ENCODE measurements at regions not wholly inside any gene's neighbourhood (a gene's known extent, or its start where the extent isn't known, plus 50 kb on each side); places are given as distances from the start of the nearest gene placed in this dataset.

GRCh38 chr1:209051570-209051969, 531.9 kb upstream of the CAMK1G start:
- DNase-seq = no peak

DNA sequence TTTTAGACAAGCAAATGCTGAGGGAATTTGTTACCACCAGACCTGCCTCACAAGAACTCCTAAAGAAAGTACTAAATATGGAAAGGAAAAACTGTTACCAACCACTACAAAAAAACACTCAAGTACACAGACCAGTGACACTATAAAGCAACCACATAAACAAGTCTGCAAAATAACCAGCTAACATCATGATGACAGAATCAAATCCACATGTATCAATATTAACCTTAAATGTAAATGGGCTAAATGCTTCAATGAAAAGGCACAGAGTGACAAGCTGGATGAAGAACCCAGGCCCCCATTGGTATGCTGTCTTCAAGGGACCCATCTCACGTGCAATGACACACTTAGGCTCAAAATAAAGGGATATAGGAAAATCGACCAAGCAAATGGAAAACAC, 529.9 kb upstream of the CAMK1G start:
- DNase-seq = no peak

GRCh38 chr1:209057083-209057482, 526.4 kb upstream of the CAMK1G start:
- DNase-seq = no peak

GRCh38 chr1:209057901-209058300, 525.6 kb upstream of the CAMK1G start:
- DNase-seq = no peak

DNA sequence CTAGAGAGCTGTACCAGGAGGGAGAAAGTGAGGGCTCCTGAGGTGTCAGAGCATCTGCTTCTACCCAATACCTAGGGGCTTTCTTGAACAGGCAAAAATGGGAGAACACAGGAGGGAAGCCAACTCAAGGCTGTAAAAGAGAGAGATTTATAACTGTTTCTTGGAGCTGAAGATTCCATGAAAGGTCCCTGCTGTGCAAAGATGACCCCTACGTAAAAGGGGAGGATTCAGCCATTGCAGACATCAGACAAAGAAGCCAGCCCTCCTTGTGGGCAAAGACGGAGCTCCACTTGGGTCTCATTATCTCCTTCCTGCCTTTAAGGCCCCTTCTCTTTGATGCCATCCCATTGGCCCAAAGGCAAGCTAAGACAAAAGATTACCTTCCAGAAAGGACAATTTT, 524.1 kb upstream of the CAMK1G start:
- no peak for DNase-seq

GRCh38 chr1:209059981-209060380, 523.5 kb upstream of the CAMK1G start:
- DNase-seq = no peak

DNA sequence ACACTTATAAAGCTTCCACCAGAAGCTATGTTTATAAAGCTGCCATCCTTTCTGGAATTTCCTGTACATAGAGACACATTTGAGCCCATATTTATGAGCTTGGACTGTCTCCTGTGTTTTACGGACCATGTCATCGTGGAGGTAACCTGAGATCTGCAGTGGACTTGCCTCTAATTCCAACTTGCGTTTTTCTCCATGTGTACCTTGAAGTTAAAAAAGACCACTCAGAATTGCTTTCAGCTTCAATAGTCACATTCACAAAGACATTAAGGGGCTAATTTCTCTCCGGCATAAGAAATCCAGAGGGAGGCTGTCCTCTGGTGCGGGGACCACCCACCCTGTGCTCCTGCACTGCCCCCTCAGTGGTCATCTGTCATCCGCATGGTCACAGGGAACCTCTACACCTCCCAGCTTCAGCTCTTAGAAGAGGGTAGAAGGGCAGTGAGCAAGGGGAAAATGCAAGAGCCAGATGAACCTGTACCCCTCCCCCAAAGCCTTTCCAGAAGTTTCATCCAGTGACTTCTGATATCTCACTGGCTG, 521.4 kb upstream of the CAMK1G start:
- DNase-seq = no peak

DNA sequence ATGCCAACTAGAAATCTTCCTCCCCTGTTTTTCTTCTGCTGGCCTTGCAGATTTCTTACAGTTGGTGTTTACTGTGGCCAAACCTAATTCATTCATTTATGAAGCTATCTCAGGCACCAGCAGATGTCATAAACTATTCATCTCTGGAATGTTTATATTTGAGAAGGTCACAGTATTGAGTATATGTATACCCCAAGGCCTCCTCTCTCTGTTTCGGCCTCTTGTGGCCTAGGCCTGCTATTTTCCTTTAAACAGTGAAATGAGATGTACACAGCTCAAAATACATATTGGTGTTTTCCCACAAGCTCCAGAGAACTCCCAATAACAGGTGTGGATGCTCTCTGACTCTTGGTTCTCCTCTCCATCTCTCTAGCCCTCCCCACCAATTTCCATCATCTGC, 520.7 kb upstream of the CAMK1G start:
- no peak for DNase-seq

DNA sequence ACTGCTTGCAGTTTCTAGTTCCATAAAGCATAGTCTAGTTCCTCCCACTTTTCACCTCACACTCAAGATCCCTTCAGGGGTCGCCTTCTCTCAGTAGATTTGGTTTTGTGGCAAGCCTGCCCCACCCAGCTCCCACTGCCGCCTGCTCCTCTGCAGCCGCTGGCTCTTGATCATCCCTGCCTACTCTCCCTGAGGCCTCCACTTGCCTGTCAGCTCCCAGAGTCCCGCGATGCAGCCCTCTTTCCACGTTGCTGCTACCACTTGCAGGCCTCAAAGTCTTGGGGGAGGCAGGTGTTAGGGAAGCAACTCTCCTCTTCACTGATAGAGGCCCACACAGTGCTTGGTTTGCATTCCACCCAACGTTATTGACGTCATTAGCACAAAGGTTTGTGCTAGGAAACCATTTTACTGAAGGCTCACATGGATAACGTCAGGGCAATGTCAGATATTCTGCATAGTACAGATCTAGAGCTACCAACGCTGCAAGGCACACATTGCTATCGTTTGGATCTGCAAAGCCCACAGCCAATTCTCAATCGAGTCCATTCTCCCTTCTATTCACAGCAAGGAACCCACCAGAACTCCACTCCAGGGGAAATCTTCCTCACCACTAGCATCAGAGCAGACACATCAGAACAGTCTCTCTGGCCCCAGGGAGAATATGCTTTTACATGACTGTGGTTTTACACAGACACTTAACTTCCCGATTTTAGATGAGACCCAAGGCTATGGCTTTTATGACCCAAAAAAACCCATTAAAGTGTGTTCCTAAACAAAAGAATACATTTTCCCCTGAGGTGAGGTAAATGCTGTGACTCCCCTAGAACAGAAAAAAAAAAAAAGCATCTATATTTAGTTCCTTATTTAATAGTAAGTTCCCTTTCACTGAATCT, 519.5 kb upstream of the CAMK1G start:
- no peak for DNase-seq

DNA sequence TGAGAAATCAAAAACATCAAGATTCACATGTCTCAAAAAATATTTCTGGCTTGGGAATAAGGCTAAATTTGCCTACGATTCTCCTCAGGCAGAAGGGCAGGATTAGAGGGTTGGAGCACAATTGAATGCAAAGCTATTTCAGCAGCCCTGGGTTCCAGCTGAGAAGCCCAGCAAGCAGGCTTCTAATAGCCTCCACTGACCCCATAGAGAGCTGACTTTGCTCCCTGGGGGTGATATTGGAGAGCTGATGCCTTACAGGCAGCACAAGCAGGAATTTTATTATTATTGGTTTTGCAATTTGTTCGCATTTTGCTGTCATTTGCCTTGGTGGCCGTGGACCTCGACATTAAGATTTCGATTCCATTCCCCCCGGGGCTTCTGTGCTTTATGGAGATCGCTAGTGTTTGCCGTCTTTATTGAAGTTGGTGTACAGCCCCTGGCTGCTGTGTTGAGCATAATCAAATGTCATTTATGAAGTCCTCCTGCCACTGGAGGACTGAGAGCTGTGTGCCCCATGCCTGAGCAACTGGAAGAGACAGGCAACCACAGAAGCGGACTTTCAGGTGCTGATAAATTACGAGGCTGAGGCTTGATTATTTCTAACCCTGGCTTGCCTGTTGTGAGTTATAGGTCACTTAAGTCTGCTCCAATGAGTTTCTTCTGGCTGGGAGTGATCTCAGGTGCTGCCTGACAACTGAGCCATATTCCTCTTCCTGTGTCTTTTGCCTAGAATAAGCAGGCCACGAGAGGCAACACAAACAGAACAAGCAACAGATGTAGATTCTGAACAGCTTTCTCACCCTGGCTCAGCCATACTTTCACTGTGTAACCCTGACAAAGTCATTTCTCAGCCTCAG, 518.4 kb upstream of the CAMK1G start:
- no peak for DNase-seq

DNA sequence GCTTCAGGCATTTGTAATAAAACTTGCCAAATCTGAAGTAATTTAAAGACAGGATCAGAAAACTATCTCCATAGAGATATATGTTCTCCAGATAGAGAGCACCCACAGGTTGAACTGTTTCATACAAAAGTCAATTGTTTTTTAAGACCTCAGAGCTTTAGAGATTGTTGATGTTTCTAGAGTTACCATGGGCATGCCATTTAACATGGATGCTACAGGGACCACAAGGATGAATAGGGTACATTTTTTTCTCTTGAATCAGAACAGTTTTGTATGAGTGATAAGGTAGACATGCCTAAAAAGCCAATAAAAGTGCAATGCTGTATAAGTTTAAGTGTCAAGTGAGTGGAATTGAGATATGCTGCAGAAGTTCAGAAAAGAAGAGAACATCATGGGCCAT, 511.0 kb upstream of the CAMK1G start:
- no peak for DNase-seq

GRCh38 chr1:209073879-209074278, 509.6 kb upstream of the CAMK1G start:
- DNase-seq = no peak

GRCh38 chr1:209074575-209075250, 508.8 kb upstream of the CAMK1G start:
- no peak for DNase-seq

DNA sequence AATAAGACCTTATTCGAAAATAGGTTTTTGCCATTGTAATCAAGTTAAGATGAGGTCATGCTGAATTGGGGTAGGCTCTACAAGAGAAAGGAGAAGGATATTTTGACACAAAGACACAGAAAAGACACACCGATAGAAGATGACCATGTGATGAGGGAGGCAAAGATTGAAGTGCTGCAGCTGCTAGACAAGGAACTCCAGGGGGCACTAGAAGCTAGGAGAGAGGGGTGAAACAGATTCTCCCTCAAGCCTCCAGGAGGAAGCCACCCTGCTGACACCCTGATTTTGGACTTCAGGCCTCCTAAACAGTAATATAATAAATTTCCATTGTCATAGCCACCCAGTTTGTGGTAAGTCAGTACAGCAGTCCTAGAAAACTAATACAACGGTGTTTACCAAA, 506.8 kb upstream of the CAMK1G start:
- no peak for DNase-seq

GRCh38 chr1:209080170-209080781, 503.2 kb upstream of the CAMK1G start:
- DNase-seq = no peak

DNA sequence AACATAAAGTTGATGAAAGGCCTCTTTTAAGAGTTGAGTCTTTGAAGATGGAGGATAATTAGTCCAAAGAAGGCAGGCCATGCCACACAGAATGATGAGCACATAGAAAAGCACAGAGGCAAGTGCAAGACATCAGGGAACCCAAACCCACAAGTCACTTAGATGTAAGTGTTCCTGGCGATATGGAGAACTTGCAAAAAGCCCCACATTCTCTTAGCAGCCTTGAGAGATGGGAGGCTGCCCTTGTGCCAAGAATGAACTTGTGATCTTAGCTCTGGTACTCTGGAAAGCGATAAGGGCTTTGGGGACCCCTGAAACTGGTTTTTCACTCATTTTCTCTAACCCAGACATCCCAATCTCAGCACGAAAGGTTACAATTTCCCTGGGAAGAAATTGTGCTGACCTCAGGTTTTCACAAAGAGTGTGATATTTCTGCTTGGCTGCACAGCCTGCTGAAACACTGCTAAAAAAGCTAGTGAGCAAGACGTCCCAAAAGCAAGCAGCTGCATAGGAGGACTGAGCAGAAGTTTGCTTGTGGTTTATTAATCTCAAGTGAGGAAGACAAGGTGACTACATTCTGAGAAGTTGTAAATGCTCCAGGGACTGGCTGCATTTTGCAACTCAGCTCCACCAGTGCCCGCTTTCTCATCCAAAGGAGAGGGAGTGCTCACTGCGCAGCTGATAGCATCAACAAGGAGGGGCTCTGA, 496.9 kb upstream of the CAMK1G start:
- DNase-seq = no peak

DNA sequence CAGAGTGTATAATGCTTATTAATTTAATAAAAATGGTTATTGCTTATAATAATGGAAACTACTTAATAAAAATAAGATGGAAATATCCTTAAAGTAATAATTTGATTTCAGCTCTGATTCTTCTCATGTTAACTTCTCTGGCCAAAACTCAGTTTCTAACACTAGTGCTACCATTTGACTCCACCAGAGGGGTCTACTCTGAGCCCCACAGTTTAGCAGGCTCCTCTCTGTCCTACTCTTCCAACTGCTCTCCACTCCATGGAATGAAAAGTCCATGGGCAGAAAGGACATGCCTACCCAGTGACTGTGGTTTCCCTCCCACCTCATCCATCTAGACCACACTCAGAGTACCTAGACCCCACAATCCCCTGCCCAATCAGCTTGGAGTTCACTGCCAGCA, 489.1 kb upstream of the CAMK1G start:
- DNase-seq = no peak

DNA sequence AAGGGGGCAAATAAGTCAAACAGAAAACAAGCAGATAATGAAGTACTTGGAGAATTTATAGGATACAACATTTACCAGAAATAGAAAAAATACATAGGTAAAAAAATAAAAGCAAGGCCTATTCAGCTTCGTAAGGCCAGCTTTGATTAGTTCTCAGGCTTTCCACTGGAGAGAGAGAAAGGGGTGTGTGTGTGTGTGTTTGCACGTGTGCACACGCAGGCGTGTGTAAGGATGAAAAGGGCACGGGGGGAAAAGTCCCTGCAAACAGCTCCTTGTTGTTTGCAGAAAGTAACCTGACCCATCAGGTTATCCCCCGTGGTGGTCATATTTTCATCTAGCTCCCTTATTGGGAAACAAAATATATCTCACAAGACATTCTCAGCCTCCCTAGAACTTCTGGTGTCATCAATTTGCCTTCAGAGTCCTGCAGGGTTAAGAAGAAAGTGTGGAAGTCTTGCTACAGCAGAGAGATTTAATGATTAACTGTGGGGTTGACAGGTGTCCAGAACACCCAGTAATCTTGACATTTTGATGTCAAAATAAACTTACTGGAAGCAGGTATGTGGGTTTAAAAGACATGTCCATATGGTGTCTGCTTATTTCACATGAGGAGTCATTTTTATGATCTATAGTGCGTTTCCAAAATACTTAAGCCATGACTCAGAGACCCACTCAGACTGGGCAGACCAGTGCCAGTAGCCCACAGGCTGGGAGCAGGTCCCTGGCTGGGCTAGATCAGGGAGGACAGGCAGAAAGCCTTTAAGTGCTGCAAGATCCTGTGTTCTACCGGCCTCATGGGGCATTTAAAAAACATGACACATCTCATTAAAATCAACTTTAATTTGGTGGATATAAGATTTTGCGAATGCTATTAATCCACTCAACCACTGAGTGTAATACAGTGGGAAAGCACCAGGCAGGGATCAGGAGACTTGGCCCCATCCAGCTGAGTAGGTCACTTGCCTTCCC, 487.6 kb upstream of the CAMK1G start:
- no peak for DNase-seq

DNA sequence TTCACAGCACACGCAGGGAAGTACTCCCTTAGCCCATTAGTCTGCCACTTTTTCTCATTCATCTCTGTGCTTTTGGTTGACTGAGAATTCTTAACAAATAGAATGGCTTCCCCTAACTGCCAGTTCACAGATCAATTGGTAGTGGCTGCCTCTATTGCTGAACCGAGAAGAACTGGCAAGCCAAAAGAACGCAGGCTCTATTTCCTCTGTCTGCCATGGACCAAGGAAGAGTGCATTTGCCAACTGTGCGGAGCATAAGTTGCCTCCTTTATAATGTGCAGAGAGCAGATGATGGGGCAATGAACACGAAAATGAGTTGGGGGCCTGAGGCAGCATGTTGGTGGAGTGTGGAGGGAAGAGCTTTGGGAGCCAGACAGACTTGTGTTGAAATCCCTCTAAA, 483.1 kb upstream of the CAMK1G start:
- no peak for DNase-seq
